GM19043 (cell line): ENCODE measurements at regions not wholly inside any gene's neighbourhood (a gene's known extent, or its start where the extent isn't known, plus 50 kb on each side); places are given as distances from the start of the nearest gene placed in this dataset.

Experiments used
- ATAC-seq: cut with Tn5 transposase; IDR thresholded peaks from one replicate; pipeline ENCODE4 v1.9.1; 2021; ENCODE audit warnings: low read depth; ENCODE audit not compliant: unreplicated experiment

DNA sequence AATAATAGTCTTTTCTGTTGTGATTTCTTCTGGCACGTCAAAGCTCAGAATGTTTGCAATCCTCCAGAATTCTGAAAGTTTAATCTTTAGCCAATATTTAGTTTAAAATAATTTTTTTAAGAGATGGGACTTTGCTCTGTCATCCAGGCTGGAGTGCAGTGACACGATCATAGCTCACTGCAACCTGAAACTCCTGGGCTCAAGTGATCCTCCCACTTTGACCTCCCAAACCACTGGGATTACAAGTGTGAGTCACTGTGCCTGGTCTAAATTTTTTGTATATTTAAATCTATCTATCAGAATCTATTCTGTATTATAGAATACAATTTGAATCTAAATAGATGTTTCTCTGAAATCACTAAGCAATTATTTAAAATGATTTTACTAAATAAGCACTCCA is 572.7 kb downstream of the VRK1 start:
- ATAC-seq: no peak

DNA sequence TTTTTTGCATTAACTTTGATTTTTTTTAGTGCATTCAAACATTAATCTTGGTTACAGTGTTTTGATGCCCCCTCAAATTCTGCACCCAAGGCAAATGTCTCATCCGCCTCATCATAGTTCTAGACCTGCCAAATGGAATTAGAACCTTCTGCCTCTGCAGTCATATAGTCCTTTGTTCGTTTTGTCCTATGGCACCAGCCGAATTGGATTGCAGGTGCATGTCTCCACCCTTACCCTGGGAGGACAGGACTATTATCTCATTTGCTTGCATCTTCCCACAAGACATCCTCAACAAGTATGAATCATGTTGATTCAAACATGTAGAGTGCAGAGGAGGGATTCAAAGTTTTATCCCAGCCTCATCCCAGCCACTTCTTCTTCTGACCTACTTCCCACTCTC is 579.1 kb downstream of the VRK1 start:
- ATAC-seq: no peak

DNA sequence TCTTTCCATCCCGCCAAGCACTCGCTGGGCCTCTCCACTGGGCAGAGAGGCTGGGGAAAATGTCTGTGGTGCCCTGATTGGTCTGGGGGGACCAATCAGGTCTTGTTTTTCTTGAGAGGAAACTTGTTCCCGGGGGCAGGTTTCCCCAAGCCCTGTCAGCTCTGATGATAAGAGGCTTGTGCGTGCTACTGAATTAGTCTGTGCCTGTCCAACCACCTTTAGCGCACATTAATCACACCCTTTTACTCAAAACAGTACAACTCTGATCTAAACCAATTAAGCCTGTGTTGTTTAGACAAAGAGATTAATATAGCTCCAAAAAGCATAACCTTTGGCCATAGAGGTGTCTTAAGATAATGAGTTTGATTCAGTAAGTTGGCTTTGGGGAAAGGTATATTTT is 580.4 kb downstream of the VRK1 start:
- no peak for ATAC-seq

DNA sequence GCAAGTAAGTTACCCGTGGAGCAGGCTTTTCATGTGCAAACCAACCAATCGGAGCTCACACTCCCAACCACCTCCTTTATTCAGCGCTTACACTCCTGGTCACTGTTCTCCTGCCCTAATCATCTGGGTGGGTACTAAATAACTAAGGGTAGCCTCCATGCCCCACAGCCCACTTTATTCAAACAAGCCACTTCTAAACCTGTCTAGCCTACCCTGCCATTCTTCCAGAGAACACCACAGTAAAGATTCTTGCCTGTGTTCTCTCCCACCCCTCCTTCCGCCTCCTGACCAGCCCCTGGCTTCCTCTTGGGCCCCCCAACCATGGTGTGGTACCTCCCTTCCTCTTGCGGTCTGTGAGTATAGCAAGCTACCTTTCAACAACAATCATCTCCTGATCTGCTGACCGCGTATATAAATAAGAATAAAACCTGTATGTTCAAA is 581.9 kb downstream of the VRK1 start:
- ATAC-seq: no peak

DNA sequence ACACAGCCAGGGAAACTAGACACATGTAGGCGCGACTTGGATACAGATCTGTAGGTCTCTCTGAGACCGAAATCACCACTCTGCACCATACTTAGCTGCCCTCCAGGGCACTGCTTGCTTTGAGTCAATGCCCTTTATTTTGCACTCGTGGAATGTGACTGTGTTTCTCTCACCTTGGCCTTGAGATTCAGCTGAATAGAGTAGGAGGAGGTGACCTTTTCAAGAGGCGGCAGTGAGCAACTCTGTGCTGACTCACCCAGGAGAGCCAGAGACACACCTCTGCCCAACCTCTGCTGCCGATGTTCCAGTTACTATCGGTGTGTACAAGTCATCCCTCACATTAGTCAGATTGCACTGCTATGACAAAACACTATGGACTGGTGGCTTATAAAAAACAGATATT is 583.4 kb downstream of the VRK1 start:
- ATAC-seq: no peak

DNA sequence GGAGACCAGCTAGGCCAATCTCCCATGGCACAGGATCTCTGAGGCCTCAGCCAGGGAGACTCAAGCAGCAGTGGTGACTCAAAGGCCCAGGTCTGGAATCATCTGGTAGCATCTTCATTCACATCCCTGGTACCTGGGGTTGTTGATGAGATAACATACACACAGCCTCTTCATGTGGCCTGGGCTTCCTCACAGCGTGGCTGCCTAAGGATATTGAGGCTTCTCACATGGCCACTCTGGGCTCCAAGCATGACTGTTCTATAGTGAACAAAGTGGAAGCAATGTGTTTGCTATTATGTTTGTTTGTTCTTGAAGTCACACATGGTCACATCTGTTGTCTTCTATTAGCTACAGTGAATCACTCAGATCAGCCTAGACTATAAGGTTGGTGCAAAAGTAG is 584.1 kb downstream of the VRK1 start:
- no peak for ATAC-seq

DNA sequence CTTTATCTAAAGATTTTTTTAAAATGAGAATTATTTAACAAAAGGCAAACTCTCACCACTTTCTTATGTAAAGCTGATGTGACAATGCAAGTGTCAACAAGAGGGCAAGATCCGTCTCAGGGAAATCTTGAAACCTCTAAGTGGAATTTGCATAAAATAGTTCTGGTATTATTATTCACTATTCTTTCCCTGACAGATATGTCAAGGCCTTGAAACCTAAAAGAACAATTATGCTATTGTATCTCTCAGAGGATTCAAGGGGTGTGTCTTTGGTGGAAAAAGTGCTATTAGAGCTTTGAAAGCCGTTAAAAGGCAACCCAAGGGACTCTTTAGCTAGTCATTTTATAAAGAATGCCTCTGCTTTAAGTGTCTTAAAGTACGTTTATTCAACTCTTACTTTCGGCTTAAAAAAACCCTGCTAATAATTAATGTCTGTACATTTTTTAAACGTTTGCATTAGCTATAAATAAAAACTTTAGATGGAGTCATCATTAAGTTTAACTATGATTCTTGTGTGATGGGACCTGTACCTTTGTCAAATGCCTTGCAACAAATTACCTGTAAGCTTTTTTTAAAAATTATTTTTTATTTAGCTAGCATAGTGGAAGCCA is 585.5 kb downstream of the VRK1 start:
- ATAC-seq: no peak

DNA sequence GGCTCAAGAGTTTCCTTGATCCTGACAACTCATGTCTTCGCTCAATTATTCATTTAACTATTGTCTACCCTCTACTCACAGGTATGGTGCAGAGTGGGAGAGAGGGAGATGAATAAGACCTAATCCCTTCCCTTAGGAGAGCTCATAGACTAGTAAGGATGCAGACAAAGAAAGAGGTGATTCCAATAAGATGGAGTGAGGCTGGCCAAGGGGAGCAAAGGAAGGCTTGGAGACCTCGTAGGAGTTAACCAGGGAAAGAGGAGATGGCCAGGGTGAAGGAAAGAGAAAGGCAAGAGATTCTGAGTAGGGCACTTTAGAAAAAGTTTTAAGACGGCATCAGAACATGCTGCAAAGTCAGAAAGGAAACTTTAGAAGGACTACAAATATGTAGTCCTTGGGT is 588.5 kb downstream of the VRK1 start:
- ATAC-seq: no peak

DNA sequence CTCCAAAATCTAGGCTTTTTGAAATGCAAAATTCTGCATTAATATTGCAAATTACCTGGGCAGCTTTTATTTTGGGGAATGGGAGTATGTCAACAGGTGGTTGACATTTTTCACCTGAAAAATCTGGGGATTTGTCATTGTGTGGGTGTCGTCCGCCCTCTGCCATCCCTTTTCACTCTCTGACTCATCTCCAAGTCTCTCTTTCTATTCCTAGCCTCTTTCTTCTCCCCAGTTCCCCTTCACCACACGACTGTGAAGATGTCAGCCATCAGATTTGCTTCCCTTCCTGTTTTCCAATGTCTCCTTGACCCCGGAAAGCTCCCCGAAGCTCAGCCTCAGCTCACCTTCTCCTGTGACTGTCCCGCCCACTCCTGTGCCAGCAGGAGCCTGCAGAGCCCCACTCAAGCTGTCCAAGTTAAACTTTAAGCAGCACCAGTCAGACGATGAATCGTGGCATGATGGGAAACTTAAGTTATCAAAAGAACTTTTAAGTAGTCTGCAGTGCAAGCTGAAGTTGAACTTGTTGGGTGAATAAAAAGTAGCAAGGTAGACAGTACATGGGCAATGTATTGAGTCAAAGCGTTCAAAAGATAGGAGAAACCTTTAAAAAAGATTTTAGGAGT is 590.2 kb downstream of the VRK1 start:
- ATAC-seq: no peak

DNA sequence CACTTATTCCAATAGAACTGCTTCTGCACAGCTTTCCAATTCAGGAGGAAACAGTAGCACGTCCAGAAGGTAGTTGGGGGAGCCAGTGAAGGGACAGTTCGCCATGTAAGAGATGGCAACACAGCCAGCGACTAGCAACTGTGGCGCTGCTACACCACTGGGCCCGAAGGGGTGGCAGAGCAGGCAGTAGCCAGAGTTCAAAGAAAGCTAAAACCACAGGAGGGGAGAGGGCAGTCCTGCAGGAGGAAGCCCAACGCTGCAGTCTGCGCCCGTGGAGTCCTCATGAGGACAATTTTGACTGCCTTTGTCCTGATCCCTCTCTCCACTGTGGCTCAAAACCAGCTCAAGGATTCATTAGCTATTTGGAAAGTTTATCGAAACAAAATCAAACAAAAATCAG is 591.2 kb downstream of the VRK1 start:
- no peak for ATAC-seq

DNA sequence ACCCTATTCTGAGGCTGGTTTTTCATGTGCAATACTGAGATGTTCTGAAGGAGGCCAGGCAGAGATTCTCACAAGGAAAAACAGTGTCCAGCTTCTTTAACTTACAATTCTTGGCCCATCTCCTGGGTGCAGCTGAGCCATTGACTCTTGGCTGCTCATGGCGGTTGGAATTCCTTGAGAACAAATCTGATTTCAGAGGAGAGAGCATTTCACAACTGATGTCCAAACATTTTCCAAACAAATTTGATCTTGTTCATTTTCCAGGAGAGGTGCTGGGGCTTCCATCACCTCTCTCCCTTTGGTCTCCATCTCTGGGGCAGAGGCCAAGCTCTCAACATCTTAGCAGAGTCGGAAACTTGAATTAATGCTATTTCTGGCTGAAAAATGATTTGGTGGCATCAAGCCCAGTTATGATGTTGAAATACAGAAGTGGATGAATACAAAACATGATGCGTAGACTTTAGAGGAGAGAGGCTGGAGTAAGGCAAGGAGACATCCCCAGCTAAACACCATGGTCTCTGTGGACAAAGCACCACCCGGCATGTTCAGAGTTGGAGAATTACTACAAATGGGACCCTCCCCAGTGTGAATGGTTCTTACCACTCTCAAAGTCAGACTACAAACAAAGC is 593.0 kb downstream of the VRK1 start:
- no peak for ATAC-seq

DNA sequence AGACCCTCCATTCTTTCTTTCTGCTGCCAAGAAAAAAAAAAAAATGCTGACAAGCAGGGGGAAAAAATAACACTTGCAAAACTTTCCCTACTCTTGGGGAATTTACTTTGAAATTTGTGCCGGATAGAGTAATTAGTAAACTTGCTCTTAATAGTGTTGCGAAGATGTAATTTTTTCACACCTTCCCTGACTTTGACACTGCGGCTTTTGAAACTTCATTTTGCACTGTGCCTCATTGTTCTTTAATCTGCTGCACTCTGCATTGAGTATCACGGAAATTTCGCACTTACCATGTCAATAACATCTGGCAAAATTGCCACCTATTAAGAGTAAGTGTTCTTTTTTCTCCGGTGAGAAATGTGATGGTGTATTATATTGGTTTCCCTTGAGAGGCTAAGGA is 596.1 kb downstream of the VRK1 start:
- ATAC-seq: no peak

DNA sequence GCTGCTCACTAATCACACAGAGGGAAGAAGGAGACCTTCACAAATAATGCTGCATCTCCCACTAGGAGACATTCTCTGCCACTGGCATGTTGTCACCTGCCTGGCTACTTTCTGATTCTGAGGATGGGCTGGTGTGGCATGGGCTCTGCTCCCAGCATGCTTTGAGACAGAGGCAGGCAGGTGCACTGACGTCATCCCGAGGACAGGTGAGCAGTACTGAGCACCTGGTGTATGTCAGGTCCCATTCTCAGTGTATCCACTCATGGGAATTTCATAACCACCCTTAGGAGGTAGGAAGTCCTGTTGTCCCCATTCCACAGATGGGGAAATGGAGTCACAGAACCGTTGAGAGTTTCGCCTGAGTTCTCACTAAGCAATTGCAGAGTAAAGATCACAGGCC is 597.9 kb downstream of the VRK1 start:
- ATAC-seq: no peak

DNA sequence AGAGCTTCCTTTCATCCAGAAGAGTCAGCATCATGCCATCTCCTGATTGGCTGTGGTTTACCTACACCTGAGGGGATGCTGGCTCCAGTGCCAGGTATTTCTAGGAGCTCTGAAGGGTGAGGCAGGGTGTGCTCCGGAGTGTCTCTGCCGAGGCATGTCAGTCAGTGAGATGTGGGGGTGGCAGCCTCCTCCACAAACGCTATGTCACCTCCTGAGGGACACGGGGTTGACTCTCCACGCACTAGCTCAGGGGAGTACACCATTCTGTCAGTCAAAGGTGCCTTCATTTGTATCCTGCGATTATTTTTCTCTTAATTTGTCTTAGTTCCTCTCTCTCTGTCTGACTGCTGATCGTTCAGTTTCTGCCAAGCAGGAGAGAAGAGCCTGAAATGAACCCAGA is 604.5 kb downstream of the VRK1 start:
- no peak for ATAC-seq

DNA sequence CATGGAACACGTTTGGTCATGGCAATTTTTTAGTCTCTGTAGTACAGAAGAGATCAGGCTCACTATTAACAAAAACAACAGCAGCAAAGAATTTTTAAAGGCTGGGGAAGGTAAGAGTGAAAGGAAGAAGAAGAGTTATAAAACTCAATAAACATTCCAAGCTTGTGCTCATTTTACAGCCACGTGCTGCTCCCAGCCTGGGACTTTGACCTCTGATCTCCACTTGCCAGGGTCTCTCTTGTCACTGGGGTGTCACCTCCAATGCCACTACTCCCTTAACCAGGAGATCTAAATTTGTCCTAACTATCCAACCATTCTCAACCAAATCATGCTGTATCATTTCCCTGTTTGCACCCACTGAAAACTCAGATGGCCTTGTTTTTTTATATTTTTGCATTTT is 605.1 kb downstream of the VRK1 start:
- ATAC-seq: no peak

DNA sequence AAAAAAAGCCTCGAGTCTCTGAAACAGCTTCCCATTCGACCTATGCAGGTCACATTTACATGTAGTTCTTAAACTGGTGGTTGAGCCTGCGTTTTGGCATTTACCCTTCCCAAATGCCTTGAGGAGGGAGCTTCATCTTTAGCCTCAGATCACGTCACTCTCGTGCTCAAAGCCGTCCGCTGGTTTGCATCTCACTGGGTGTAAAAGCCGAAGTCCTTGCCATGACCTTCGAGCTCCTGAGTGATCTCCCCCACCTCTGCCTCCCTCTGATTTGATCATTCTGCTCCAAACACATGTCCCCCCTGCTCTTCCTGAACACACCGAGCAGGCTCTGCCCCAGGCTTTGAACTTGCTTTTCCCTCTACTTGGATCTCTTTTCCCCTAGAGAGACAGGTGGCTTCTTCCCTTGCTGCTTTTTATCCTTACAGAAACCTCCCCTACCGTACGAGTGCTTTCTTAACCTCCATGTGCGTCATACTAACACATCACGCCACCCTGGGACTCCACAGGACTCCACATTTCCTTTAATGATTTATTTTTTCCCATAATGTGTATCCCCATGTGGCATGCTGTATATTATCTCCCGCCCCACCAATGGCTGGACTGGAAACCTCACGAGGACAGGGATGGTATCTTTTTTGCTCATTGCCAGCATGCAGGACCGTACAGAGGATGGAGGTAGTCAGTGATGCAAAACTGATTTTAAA is 610.7 kb downstream of the VRK1 start:
- no peak for ATAC-seq

DNA sequence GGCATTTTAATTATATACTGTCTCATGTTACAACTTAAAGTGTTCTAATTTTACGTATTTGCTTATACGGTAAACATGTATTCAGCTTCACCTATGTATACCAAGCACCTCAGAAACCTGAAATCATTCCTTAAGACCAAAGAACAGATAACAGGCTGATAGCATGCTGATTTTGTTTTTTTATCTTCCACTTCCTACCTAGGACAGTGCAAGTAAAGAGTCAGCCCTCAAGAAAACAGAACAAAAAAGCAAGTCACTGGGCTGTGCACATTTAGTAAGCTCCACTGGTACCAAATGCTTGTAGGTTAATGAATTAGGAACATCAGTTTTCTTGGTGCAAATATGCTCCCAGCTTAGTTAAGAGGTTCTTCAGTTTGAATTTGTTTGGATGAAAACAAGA is 611.3 kb downstream of the VRK1 start:
- no peak for ATAC-seq

DNA sequence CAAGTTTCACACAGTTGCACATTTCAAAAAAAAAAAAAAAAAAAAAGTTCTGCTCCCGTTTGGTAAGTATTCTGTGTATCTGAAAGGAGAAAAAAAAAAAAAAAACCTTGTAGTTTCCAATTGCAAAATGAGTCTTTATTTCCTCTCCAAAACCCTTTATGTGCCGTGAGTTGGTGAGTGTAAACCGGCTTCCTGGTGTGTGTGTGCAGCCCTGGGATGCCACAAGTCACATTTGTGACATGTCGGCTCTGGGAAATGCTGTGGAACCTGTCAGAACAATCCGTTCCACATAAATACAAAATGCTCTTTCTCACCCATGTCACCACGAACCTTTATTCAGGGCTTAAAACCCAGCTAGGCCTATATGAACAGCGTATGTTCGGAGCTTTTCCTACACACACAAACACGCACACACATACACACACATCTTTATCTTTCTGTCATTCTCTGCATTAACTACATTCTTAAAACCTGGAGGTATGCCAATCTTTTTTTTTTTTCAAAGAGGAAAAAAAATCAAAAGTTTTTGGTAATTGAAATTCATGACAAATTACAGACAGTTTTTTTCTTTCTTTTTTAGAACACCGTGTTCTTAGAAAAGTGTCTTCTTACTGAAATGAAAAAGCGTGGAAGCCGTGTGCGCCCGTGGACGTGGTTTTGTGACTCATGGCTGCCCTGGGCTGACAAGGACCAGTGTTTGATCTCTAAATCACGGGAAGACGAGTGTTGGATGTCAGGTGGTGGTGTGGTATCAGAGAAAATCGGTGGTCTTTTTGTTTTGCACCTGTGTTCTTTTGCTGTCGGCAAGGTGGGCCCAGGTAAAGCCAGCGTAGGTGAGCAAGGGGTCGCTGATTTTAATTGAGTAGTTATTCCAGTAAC is 612.0 kb downstream of the VRK1 start:
- no peak for ATAC-seq

DNA sequence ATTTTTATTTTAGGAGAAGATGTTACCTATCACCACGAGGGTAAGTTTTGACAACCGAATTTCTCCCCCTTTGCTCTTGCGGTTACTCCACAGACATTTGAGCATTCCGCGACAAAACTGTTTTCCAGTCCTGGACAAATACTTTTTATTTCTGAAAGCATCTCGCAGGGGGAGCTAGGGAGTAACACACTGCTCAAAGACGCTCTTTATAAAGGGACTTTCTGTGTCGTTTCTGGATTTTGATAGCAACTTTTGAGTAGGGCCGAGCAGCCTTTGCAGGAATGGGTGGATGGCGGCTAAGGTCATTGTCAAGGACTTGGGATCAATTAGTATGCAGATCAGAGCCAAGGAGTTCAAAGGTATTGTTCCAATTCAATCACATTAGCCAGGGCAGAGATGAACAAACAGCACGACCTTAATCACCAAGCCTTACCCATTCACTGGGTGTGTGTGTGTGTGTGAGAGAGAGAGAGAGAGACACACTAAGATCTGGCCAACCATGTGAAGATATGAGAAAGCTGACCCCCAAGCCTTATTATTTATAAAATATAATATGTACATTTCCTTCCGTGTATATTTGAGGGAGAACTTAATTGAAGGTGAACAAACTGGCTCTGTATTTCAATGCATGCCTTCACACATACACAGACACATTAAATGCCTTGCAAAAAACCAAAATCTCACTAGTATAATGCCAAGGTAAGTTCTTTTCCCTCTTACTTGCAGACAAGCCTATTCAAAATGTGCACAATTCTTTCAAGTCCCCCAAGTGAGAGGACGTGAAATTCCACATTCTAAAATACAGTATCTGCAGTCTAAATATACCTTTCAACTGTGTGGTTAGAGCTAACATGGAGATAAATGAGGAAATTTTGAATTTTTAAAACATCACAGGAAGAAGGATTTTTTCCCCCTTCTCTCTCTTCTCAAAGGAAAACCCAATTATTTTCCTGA is 613.8 kb downstream of the VRK1 start:
- no peak for ATAC-seq
